GM12878 (cell line): ENCODE measurements at regions not wholly inside any gene's neighbourhood (a gene's known extent, or its start where the extent isn't known, plus 50 kb on each side); places are given as distances from the start of the nearest gene placed in this dataset.

Source experiments
- ATAC-seq: fragments of 200-7000 bp; cut with Tn5 transposase; 3 replicates; pipeline ENCODE4 v1.9.1; 2020; ENCODE audit warnings: mild to moderate bottlenecking, moderate library complexity
- BruUV-seq: library from RNA; stranded (reverse); fragments of 400-500 nt; replicated peaks from 2 replicates; lab custom pipeline; 2021; lab: Mats Ljungman, UMichigan
- CTCF ChIA-PET: fragments of 300-600 bp; sonication (Branson Sonifier 250); formaldehyde crosslinking; extraction: SDS; loops from one replicate; lab custom pipeline; 2021; ENCODE audit warnings: inconsistent platforms; lab: Yijun Ruan, JAX
- POLR2A ChIA-PET: fragments of 350-600 bp; formaldehyde crosslinking; extraction: SDS; loops from one replicate; lab custom pipeline; 2021; ENCODE audit warnings: inconsistent platforms; lab: Charles Lee
- RAD21 ChIA-PET: fragments of 300-600 bp; sonication (Branson Sonifier 250); formaldehyde crosslinking; loops from one replicate; lab custom pipeline; 2023; ENCODE audit warnings: antibody characterized with exemption; ENCODE audit not compliant: unreplicated experiment; lab: Charles Lee
- SMC1A ChIA-PET: fragments of 300-600 bp; sonication (Branson Sonifier 250); formaldehyde crosslinking; loops from one replicate; lab custom pipeline; 2023; ENCODE audit not compliant: unreplicated experiment, uncharacterized antibody; lab: Charles Lee
- DNase-seq: peaks from one replicate; pipeline ENCODE4 v3.0.0-alpha.2; 2011; ENCODE audit warnings: low read depth, low spot score
- FAIRE-seq: peaks from 3 replicates; lab custom pipeline; 2011; peaks lifted over from hg19 to GRCh38; lab: Jason Lieb, UNC
- H2AFZ ChIP-seq: 2 replicates; pipeline ENCODE4 v1.6.0; 2011; ENCODE audit warnings: low read depth, low read length, control low read depth; ENCODE audit not compliant: control insufficient read depth
- H3K27ac ChIP-seq: 2 replicates; pipeline ENCODE4 v1.5.1; 2011; ENCODE audit warnings: control low read depth; ENCODE audit not compliant: control insufficient read depth, insufficient read depth
- H3K27me3 ChIP-seq, 2 experiments: replicated peaks in 1 of 2; 2 replicates each; pipeline versions ENCODE4 v1.6.0 to v1.6.1; 2011; ENCODE audit warnings: low read length in 1 of 2; ENCODE audit not compliant: control insufficient read depth in 2 of 2, insufficient read depth in 2 of 2
- H3K36me3 ChIP-seq, 2 experiments: 2 replicates each; pipeline ENCODE4 v1.5.1; 2011; ENCODE audit warnings: low read length in 1 of 2; ENCODE audit not compliant: control insufficient read depth in 2 of 2, insufficient read depth in 2 of 2
- H3K4me1 ChIP-seq: 2 replicates; pipeline ENCODE4 v1.6.1; 2011; ENCODE audit warnings: mild to moderate bottlenecking, low read length, moderate library complexity, mixed read lengths; ENCODE audit not compliant: control insufficient read depth, insufficient read depth
- H3K4me2 ChIP-seq: 2 replicates; pipeline ENCODE4 v1.6.0; 2011; ENCODE audit warnings: control low read depth; ENCODE audit not compliant: control insufficient read depth, insufficient read depth
- H3K4me3 ChIP-seq: fragments of 200-600 bp; sonication (generic); 2 replicates; pipeline ENCODE4 v1.5.1; 2016
- H3K79me2 ChIP-seq: 2 replicates; pipeline ENCODE4 v1.6.0; 2011; ENCODE audit warnings: low read length; ENCODE audit not compliant: control insufficient read depth, insufficient read depth
- H3K9ac ChIP-seq: 2 replicates; pipeline ENCODE4 v1.8.0; 2011; ENCODE audit warnings: low read length, control low read depth, mixed read lengths; ENCODE audit not compliant: control insufficient read depth, insufficient read depth
- H3K9me3 ChIP-seq: replicated peaks from 3 replicates; pipeline ENCODE4 v1.5.1; 2011; ENCODE audit warnings: mild to moderate bottlenecking, low read length; ENCODE audit not compliant: control insufficient read depth, insufficient read depth
- H4K20me1 ChIP-seq: 2 replicates; pipeline ENCODE4 v1.6.0; 2011; ENCODE audit not compliant: control insufficient read depth, insufficient read depth
- CEBPZ ChIP-seq: fragments of 150-350 bp; IDR thresholded peaks from 2 replicates; pipeline ENCODE4 v1.6.1; 2016; ENCODE audit warnings: low read depth, low read length
- E4F1 ChIP-seq: fragments of 450-650 bp; IDR thresholded peaks from 2 replicates; pipeline ENCODE4 v1.6.1; 2018; ENCODE audit warnings: borderline replicate concordance, mild to moderate bottlenecking; ENCODE audit not compliant: partially characterized antibody
- FOXM1 ChIP-seq: IDR thresholded peaks from 2 replicates; pipeline ENCODE4 v1.6.1; 2012; ENCODE audit warnings: low read depth, mild to moderate bottlenecking, inconsistent platforms, low read length, moderate library complexity
- HDAC6 ChIP-seq: fragments of 200-600 bp; sonication (generic); IDR thresholded peaks from one replicate; pipeline ENCODE4 v1.8.0; 2017; ENCODE audit warnings: antibody characterized with exemption; ENCODE audit not compliant: unreplicated experiment
- IRF4 ChIP-seq: IDR thresholded peaks from 2 replicates; pipeline ENCODE4 v1.6.1; 2011; ENCODE audit warnings: low read depth, low read length
- MEF2A ChIP-seq: IDR thresholded peaks from 2 replicates; pipeline ENCODE4 v1.6.1; 2011; ENCODE audit warnings: low read depth, mild to moderate bottlenecking, low read length, moderate library complexity; ENCODE audit not compliant: insufficient read depth
- PRDM15 ChIP-seq: fragments of 450-650 bp; formaldehyde crosslinking; IDR thresholded peaks from 2 replicates; pipeline ENCODE4 v1.4.0; 2020; ENCODE audit warnings: mild to moderate bottlenecking, moderate library complexity
- in situ Hi-C: fragments of 300-500 bp; cut with MboI; formaldehyde crosslinking; loops from 9 replicates; pipeline ENCODE4 v1.14.3; 2018; ENCODE audit warnings: mixed read lengths
- intact Hi-C: fragments of 100-400 bp; cut with micrococcal nuclease; formaldehyde crosslinking; loops from one replicate; pipeline ENCODE4 v1.14.2; 2022; ENCODE audit not compliant: unreplicated experiment

- TF ChIP-seq IRF4 (no peak), E4F1 (no peak), HDAC6 (no peak), FOXM1 (no peak)
- TF ChIP-seq, all 136 proteins: peak for 0
These were observed 665.8 kb upstream of the CAMK1G start (continued) for GRCh38 chr1:208917723-208918122.

- no peaks in the 10 kb centered on the region for H3K4me1 ChIP-seq
- DNase-seq (no peak), ATAC-seq (no peak), FAIRE-seq (no peak)
- no peak overlapping the region for H3K27ac ChIP-seq
- BruUV-seq, result no TSS peak
- H3K4me2 ChIP-seq, result no peak overlapping the region
- no peak overlapping the region for H3K4me3 ChIP-seq
- H3K27me3 ChIP-seq, result no peaks in the 10 kb centered on the region
- in situ Hi-C loops (no loop called here), intact Hi-C loops (no loop called here)
- RAD21 ChIA-PET, result no interaction called here
- H4K20me1 ChIP-seq, result no peaks in the 10 kb centered on the region
- TF ChIP-seq PRDM15 (CRISPR knock-in tag) (no peak), CEBPZ (no peak), MEF2A (no peak)
- CTCF ChIA-PET, result no interaction called here
- H3K36me3 ChIP-seq, result no peaks in the 10 kb centered on the region
- SMC1A ChIA-PET, result no interaction called here
- no peaks in the 10 kb centered on the region for H3K9me3 ChIP-seq
- POLR2A ChIA-PET, result no interaction called here
- no peak overlapping the region for H2AFZ ChIP-seq
- no peak overlapping the region for H3K9ac ChIP-seq
- no peaks in the 10 kb centered on the region for H3K79me2 ChIP-seq
These were observed 665.4 kb upstream of the CAMK1G start for GRCh38 chr1:208918160-208918559.
